ENCODE measurements at regions not wholly inside any gene's neighbourhood (a gene's known extent, or its start where the extent isn't known, plus 50 kb on each side); places are given as distances from the start of the nearest gene placed in this dataset.

DNA sequence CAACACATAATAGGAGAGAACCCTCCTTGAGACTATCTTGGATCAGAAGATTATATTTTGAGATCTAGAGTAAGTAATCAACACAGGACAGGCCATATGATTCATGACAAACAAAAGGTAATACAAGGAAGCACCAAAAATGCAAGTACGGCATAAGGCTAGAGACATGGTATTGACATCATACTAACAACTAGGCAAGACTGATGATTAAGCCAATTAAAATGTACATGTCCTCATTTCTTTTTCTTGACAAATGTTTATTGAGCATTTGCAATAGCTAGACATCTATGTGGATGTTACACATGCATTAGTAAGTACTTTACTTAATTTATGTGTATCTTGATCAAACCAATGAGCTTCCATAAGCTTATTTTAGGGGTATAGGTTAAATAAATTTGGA lies 695.7 kb upstream of the GALNTL6 start:
- no peak overlapping the region for H3K4me3 Mint-ChIP-seq (ENCODE audit: unreplicated experiment)
- H3K27ac Mint-ChIP-seq (ENCODE audit: unreplicated experiment) = no peak overlapping the region
- DNase-seq = no peak
- no peaks in the 10 kb centered on the region for H3K27me3 Mint-ChIP-seq (ENCODE audit: unreplicated experiment)
- TF ChIP-seq, protein P1, sequence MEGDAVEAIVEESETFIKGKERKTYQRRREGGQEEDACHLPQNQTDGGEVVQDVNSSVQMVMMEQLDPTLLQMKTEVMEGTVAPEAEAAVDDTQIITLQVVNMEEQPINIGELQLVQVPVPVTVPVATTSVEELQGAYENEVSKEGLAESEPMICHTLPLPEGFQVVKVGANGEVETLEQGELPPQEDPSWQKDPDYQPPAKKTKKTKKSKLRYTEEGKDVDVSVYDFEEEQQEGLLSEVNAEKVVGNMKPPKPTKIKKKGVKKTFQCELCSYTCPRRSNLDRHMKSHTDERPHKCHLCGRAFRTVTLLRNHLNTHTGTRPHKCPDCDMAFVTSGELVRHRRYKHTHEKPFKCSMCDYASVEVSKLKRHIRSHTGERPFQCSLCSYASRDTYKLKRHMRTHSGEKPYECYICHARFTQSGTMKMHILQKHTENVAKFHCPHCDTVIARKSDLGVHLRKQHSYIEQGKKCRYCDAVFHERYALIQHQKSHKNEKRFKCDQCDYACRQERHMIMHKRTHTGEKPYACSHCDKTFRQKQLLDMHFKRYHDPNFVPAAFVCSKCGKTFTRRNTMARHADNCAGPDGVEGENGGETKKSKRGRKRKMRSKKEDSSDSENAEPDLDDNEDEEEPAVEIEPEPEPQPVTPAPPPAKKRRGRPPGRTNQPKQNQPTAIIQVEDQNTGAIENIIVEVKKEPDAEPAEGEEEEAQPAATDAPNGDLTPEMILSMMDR (IDR thresholded peaks at IDR 0.05; ENCODE audit: partially characterized antibody, unreplicated experiment) = no peak
- no peaks in the 10 kb centered on the region for H3K4me1 Mint-ChIP-seq (ENCODE audit: low read depth, unreplicated experiment)
- no peaks in the 10 kb centered on the region for H3K9me3 Mint-ChIP-seq (ENCODE audit: unreplicated experiment)
- no peaks in the 10 kb centered on the region for H3K36me3 Mint-ChIP-seq (ENCODE audit: unreplicated experiment)

DNA sequence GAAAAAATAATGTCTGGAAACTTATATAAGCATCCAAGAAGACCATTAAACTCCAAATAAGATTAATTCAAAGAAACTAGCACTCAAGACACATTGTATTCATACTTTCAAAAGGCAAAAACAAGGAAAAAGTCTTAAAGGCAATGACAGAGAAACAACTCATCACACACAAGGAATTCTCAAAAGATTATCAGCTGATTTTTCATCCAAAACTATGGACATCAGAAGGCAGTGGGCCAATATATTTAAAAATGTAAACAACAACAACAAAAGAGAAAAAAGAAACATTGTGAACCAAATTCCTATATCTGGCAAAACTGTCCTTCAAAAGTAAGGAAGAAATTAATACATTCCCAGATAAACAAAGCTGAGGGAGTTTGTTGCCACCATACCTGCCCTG lies 711.4 kb upstream of the GALNTL6 start:
- TF ChIP-seq, protein P1 (IDR thresholded peaks at IDR 0.05; ENCODE audit: partially characterized antibody, unreplicated experiment) = no peak
- Mint-ChIP-seq H3K27ac (ENCODE audit: unreplicated experiment) (no peak overlapping the region), H3K4me1 (ENCODE audit: low read depth, unreplicated experiment) (no peaks in the 10 kb centered on the region), H3K4me3 (ENCODE audit: unreplicated experiment) (no peak overlapping the region), H3K36me3 (ENCODE audit: unreplicated experiment) (peaks cover 10% of the 10 kb centered on the region), H3K27me3 (ENCODE audit: unreplicated experiment) (no peaks in the 10 kb centered on the region), H3K9me3 (ENCODE audit: unreplicated experiment) (peaks cover 5% of the 10 kb centered on the region)
- no peak for DNase-seq

DNA sequence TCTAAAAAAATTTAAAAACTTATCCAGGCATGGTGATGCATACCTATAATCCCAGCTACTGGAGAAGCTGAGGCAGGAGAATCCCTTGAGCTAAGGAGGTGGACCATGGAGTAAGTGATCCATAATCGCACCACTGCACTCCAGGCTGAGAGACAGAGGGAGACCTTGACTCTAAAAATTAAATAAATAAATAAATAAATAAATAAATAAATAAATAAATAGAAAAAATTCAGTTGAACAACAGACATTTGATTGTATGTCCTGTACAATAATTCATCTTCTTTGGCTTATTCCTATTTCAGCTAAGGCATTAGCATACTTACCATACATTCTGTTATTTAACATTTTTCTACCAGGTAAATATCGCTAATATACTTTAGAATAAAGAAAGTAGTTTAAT lies 726.1 kb upstream of the GALNTL6 start:
- TF ChIP-seq, protein P1 (IDR thresholded peaks at IDR 0.05; ENCODE audit: partially characterized antibody, unreplicated experiment) = no peak
- Mint-ChIP-seq H3K4me1 (ENCODE audit: low read depth, unreplicated experiment) (no peaks in the 10 kb centered on the region), H3K36me3 (ENCODE audit: unreplicated experiment) (peaks cover 5% of the 10 kb centered on the region), H3K4me3 (ENCODE audit: unreplicated experiment) (no peak overlapping the region), H3K9me3 (ENCODE audit: unreplicated experiment) (no peaks in the 10 kb centered on the region), H3K27me3 (ENCODE audit: unreplicated experiment) (no peaks in the 10 kb centered on the region), H3K27ac (ENCODE audit: unreplicated experiment) (no peak overlapping the region)
- DNase-seq = no peak

DNA sequence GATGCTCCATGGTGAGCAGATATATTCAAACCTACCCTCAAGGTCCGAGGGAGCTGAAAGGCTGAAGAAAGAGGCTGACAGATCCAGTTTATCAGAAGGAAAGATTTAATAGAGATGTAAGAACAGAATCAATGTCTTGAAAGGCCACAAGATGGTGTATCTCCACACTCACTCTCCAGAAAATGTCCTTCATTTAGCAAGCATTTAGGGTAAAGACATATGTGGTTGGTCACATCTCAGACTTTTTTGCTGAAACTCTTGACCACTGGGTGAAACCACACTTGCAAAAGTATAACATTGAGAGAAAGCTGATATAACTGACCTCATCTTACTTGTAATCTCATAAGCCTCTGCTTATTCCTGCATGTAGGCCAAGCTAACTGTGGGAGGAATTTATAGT lies 745.8 kb upstream of the GALNTL6 start:
- no peak overlapping the region for H3K27ac Mint-ChIP-seq (ENCODE audit: unreplicated experiment)
- no peaks in the 10 kb centered on the region for H3K4me1 Mint-ChIP-seq (ENCODE audit: low read depth, unreplicated experiment)
- peaks cover 5% of the 10 kb centered on the region for H3K36me3 Mint-ChIP-seq (ENCODE audit: unreplicated experiment)
- H3K27me3 Mint-ChIP-seq (ENCODE audit: unreplicated experiment) = no peaks in the 10 kb centered on the region
- DNase-seq = no peak
- H3K4me3 Mint-ChIP-seq (ENCODE audit: unreplicated experiment) = no peak overlapping the region
- TF ChIP-seq, protein P1 (IDR thresholded peaks at IDR 0.05; ENCODE audit: partially characterized antibody, unreplicated experiment) = no peak
- no peaks in the 10 kb centered on the region for H3K9me3 Mint-ChIP-seq (ENCODE audit: unreplicated experiment)

DNA sequence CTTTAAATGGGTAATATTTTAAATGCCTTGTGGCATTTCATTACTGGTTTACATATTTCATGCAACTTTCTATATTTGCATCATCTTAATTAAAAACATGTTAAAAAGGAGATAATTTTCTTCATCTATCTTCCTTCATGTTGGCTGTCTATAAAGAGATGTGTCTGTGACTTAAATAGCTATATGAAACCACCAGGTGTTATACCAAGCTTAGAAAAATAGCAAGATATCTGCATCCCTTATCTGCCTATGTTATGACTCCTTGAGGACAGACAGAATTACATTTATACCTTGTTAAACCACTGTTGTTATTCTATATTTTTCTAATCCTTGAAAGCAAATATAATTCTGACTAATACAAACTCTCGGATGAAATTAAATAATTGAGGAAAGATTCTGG lies 763.8 kb upstream of the GALNTL6 start:
- H3K9me3 Mint-ChIP-seq (ENCODE audit: unreplicated experiment) = peaks cover 2% of the 10 kb centered on the region
- TF ChIP-seq, protein P1 (IDR thresholded peaks at IDR 0.05; ENCODE audit: partially characterized antibody, unreplicated experiment) = no peak
- H3K36me3 Mint-ChIP-seq (ENCODE audit: unreplicated experiment) = no peaks in the 10 kb centered on the region
- H3K27ac Mint-ChIP-seq (ENCODE audit: unreplicated experiment) = no peak overlapping the region
- no peak for DNase-seq
- H3K27me3 Mint-ChIP-seq (ENCODE audit: unreplicated experiment) = no peaks in the 10 kb centered on the region
- no peaks in the 10 kb centered on the region for H3K4me1 Mint-ChIP-seq (ENCODE audit: low read depth, unreplicated experiment)
- no peak overlapping the region for H3K4me3 Mint-ChIP-seq (ENCODE audit: unreplicated experiment)
